Neural progenitor cell (in vitro differentiated cells): ENCODE measurements at regions not wholly inside any gene's neighbourhood (a gene's known extent, or its start where the extent isn't known, plus 50 kb on each side); places are given as distances from the start of the nearest gene placed in this dataset.

Experiments used
- DNase-seq: peaks from one replicate; pipeline ENCODE4 v3.0.0-alpha.2; 2016; ENCODE audit warnings: low spot score
- H2AFZ ChIP-seq: fragments of 200-600 bp; sonication (generic); replicated peaks from 2 replicates; pipeline ENCODE4 v1.6.1; 2016; ENCODE audit warnings: antibody characterized with exemption
- H3F3A ChIP-seq: fragments of 200-600 bp; sonication (generic); 2 replicates; pipeline ENCODE4 v1.6.1; 2016; ENCODE audit warnings: antibody characterized with exemption, low read depth
- H3K27ac ChIP-seq: fragments of 200-600 bp; sonication (generic); 2 replicates; pipeline ENCODE4 v1.5.1; 2016; ENCODE audit warnings: mild to moderate bottlenecking
- H3K27me3 ChIP-seq: fragments of 200-600 bp; sonication (generic); 2 replicates; pipeline ENCODE4 v1.6.1; 2016; ENCODE audit warnings: mild to moderate bottlenecking, moderate library complexity
- H3K36me3 ChIP-seq: fragments of 200-600 bp; sonication (generic); 2 replicates; pipeline ENCODE4 v1.5.1; 2016
- H3K4me1 ChIP-seq: fragments of 200-600 bp; sonication (generic); 2 replicates; pipeline ENCODE4 v1.6.1; 2016; ENCODE audit warnings: mixed run types
- H3K4me2 ChIP-seq: fragments of 200-600 bp; sonication (generic); 2 replicates; pipeline ENCODE4 v1.6.1; 2016
- H3K4me3 ChIP-seq: fragments of 200-600 bp; sonication (generic); 2 replicates; pipeline ENCODE4 v1.5.1; 2016
- H3K79me2 ChIP-seq: fragments of 200-600 bp; sonication (generic); 2 replicates; pipeline ENCODE4 v1.6.1; 2016; ENCODE audit warnings: low read depth
- H3K9ac ChIP-seq: fragments of 200-600 bp; sonication (generic); 2 replicates; pipeline ENCODE4 v1.6.1; 2016
- H3K9me3 ChIP-seq: fragments of 200-600 bp; sonication (generic); 2 replicates; pipeline ENCODE4 v1.5.1; 2016; ENCODE audit warnings: low read depth
- H4K20me1 ChIP-seq: fragments of 200-600 bp; sonication (generic); 2 replicates; pipeline ENCODE4 v1.6.1; 2016; ENCODE audit warnings: low read depth
- H3K27ac Mint-ChIP-seq: 3 replicates; pipeline ENCODE4 v1.8.0; 2021; ENCODE audit warnings: mixed read lengths
- H3K27me3 Mint-ChIP-seq: 2 replicates; pipeline ENCODE4 v1.8.0; 2022; ENCODE audit warnings: low read depth, mild to moderate bottlenecking, inconsistent platforms, moderate library complexity, mixed read lengths; ENCODE audit not compliant: insufficient read depth
- H3K36me3 Mint-ChIP-seq: 3 replicates; pipeline ENCODE4 v1.8.0; 2021; ENCODE audit warnings: mixed read lengths
- H3K4me1 Mint-ChIP-seq: 3 replicates; pipeline ENCODE4 v1.8.0; 2021; ENCODE audit warnings: mixed read lengths
- H3K4me3 Mint-ChIP-seq: 3 replicates; pipeline ENCODE4 v1.8.0; 2021; ENCODE audit warnings: mild to moderate bottlenecking, moderate library complexity, mixed read lengths
- H3K9me3 Mint-ChIP-seq: 3 replicates; pipeline ENCODE4 v1.8.0; 2020; ENCODE audit warnings: mixed read lengths
- EZH2 ChIP-seq: fragments of 200-600 bp; sonication (generic); IDR thresholded peaks from 2 replicates; pipeline ENCODE4 v1.6.1; 2017; ENCODE audit warnings: antibody characterized with exemption, mild to moderate bottlenecking, moderate library complexity
- EZH2phosphoT487 ChIP-seq: fragments of 200-600 bp; sonication (generic); IDR thresholded peaks from 2 replicates; pipeline ENCODE4 v1.6.1; 2017; ENCODE audit warnings: antibody characterized with exemption
- TF ChIP-seq, protein P1 (sequence below): fragments of 200-600 bp; sonication (generic); IDR thresholded peaks from 2 replicates; pipeline ENCODE4 v1.5.1; 2017; ENCODE audit warnings: antibody characterized with exemption, mild to moderate bottlenecking

DNA sequence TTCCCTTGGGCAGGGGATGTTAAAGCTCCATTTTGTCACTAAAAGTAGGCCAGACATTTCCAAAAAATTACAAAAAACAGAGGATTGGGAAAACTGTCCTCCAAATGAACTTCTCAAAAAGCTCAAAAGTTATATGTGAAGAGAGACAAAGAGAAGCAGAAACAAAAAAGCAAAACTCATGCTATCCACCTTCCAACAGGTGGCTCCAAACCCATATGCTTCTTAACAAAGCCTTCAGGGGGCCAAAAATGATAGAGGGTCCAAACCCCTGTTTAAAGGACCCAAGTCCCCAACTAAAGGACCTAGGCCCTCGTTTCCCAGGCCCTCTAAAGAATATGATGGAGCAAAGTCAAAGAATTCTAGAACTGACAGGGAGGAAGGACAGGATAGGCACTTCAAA is 146.7 kb downstream of the AASDHPPT start:
- Mint-ChIP-seq H3K27me3 (peaks cover 6% of the 10 kb centered on the region), H3K4me1 (no peaks in the 10 kb centered on the region), H3K4me3 (no peak overlapping the region), H3K36me3 (no peaks in the 10 kb centered on the region), H3K9me3 (peaks cover 20% of the 10 kb centered on the region), H3K27ac (no peak overlapping the region)
- DNase-seq, result no peak
- Histone ChIP-seq H4K20me1 (no peaks in the 10 kb centered on the region), H3K36me3 (no peaks in the 10 kb centered on the region), H3F3A (no peaks in the 10 kb centered on the region), H3K27ac (no peak overlapping the region), H3K9me3 (no peaks in the 10 kb centered on the region), H3K4me1 (peaks cover under 1% of the 10 kb centered on the region), H3K4me2 (no peak overlapping the region), H3K4me3 (no peak overlapping the region), H2AFZ (no peak overlapping the region), H3K27me3 (no peaks in the 10 kb centered on the region), H3K9ac (no peak overlapping the region), H3K79me2 (no peaks in the 10 kb centered on the region)
- no peak for TF ChIP-seq EZH2phosphoT487
- TF ChIP-seq, protein P1, sequence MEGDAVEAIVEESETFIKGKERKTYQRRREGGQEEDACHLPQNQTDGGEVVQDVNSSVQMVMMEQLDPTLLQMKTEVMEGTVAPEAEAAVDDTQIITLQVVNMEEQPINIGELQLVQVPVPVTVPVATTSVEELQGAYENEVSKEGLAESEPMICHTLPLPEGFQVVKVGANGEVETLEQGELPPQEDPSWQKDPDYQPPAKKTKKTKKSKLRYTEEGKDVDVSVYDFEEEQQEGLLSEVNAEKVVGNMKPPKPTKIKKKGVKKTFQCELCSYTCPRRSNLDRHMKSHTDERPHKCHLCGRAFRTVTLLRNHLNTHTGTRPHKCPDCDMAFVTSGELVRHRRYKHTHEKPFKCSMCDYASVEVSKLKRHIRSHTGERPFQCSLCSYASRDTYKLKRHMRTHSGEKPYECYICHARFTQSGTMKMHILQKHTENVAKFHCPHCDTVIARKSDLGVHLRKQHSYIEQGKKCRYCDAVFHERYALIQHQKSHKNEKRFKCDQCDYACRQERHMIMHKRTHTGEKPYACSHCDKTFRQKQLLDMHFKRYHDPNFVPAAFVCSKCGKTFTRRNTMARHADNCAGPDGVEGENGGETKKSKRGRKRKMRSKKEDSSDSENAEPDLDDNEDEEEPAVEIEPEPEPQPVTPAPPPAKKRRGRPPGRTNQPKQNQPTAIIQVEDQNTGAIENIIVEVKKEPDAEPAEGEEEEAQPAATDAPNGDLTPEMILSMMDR, result peak; percentile 8
- no peak for TF ChIP-seq EZH2

DNA sequence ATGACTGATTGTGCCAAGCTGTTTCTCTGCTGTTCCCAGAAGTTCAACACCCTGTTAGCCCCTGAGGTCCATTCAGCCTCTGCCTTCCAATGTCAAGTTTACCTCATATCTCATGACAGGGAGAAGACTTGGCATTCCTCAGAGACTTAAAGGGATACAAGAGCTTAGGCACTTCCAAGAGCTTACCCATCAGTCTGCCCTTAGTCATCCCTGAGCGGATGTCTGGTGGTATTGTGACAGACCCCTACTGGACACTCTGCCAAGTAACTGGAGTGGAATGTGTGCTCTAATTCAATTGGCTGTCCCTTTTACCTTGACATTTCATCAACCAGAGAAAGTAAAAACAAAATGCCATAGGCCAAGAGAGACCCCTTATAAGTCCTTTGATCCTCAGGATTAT is 151.5 kb downstream of the AASDHPPT start:
- no peak overlapping the region for H3K27ac ChIP-seq
- H3F3A ChIP-seq, result no peaks in the 10 kb centered on the region
- peaks cover 7% of the 10 kb centered on the region for H3K4me1 ChIP-seq
- Mint-ChIP-seq H3K4me3 (no peak overlapping the region), H3K27me3 (no peaks in the 10 kb centered on the region), H3K9me3 (peaks cover 14% of the 10 kb centered on the region), H3K4me1 (no peaks in the 10 kb centered on the region), H3K36me3 (no peaks in the 10 kb centered on the region), H3K27ac (no peak overlapping the region)
- no peaks in the 10 kb centered on the region for H4K20me1 ChIP-seq
- H3K79me2 ChIP-seq, result no peaks in the 10 kb centered on the region
- no peaks in the 10 kb centered on the region for H3K9me3 ChIP-seq
- H2AFZ ChIP-seq, result no peak overlapping the region
- H3K9ac ChIP-seq, result no peak overlapping the region
- no peak for TF ChIP-seq EZH2
- TF ChIP-seq, protein P1, result no peak
- no peak for TF ChIP-seq EZH2phosphoT487
- H3K27me3 ChIP-seq, result no peaks in the 10 kb centered on the region
- no peak for DNase-seq
- H3K36me3 ChIP-seq, result no peaks in the 10 kb centered on the region
- H3K4me2 ChIP-seq, result no peak overlapping the region
- H3K4me3 ChIP-seq, result no peak overlapping the region

DNA sequence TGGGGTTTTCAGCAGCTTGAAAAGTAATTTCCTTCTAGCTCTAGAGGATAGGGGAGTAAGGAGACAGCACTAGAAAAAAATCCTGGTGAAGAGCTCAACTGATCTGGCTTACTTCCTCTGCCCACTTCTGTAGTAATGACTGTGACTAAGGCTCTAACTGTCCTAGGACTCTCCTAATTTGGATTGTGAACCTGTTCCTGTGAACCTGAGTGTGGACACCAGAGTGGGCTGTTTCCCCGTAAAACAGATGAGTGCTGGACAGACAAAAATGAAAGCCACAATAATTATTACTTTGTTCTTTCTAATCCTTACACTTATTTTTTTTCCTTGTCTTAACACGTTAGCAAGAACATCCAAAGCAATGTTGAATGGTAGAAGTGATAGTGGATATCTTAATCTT is 154.1 kb downstream of the AASDHPPT start:
- H3K4me1 ChIP-seq, result peaks cover 7% of the 10 kb centered on the region
- Mint-ChIP-seq H3K4me3 (no peak overlapping the region), H3K27ac (no peak overlapping the region), H3K27me3 (no peaks in the 10 kb centered on the region), H3K9me3 (peaks cover 14% of the 10 kb centered on the region), H3K36me3 (no peaks in the 10 kb centered on the region), H3K4me1 (no peaks in the 10 kb centered on the region)
- H3K9ac ChIP-seq, result no peak overlapping the region
- no peak for TF ChIP-seq EZH2
- TF ChIP-seq, protein P1, result peak; percentile 39
- no peak for TF ChIP-seq EZH2phosphoT487
- H3K9me3 ChIP-seq, result no peaks in the 10 kb centered on the region
- no peak overlapping the region for H3K4me2 ChIP-seq
- no peak overlapping the region for H3K27ac ChIP-seq
- H3K36me3 ChIP-seq, result no peaks in the 10 kb centered on the region
- no peaks in the 10 kb centered on the region for H4K20me1 ChIP-seq
- H3K4me3 ChIP-seq, result no peak overlapping the region
- DNase-seq, result peak; percentile 18
- H3K27me3 ChIP-seq, result no peaks in the 10 kb centered on the region
- no peaks in the 10 kb centered on the region for H3K79me2 ChIP-seq
- no peaks in the 10 kb centered on the region for H3F3A ChIP-seq
- H2AFZ ChIP-seq, result no peak overlapping the region

DNA sequence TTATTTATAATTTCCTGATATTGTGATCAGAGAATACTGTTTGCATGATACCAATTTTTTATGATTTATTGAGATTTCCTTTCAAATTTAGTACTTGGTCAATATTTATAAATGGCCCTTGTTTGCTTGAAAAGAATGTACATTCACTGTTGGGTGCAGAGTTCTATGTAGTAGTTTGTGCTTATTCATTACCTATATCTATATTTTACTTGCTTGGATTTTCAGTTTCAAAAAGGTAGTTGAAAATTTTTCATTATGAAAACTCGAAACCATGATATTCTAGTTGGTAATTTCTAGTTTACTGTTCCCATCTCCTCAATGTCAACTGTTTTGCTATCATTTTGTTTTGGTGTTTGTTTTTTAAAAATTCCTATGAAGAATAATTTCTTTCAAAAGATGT is 155.7 kb downstream of the AASDHPPT start:
- no peaks in the 10 kb centered on the region for H3K36me3 ChIP-seq
- no peak overlapping the region for H3K9ac ChIP-seq
- Mint-ChIP-seq H3K27ac (no peak overlapping the region), H3K4me3 (no peak overlapping the region), H3K4me1 (peaks cover 6% of the 10 kb centered on the region), H3K27me3 (no peaks in the 10 kb centered on the region), H3K9me3 (peaks cover 14% of the 10 kb centered on the region), H3K36me3 (no peaks in the 10 kb centered on the region)
- TF ChIP-seq, protein P1, result no peak
- TF ChIP-seq EZH2 (no peak), EZH2phosphoT487 (no peak)
- no peaks in the 10 kb centered on the region for H3F3A ChIP-seq
- H3K9me3 ChIP-seq, result no peaks in the 10 kb centered on the region
- H3K27me3 ChIP-seq, result no peaks in the 10 kb centered on the region
- DNase-seq, result no peak
- no peaks in the 10 kb centered on the region for H4K20me1 ChIP-seq
- no peak overlapping the region for H3K4me3 ChIP-seq
- no peak overlapping the region for H3K27ac ChIP-seq
- no peak overlapping the region for H3K4me2 ChIP-seq
- peaks cover 18% of the 10 kb centered on the region for H3K4me1 ChIP-seq
- H3K79me2 ChIP-seq, result no peaks in the 10 kb centered on the region
- no peak overlapping the region for H2AFZ ChIP-seq
